ENCODE measurements at regions not wholly inside any gene's neighbourhood (a gene's known extent, or its start where the extent isn't known, plus 50 kb on each side); places are given as distances from the start of the nearest gene placed in this dataset.

- DNase-seq (ENCODE audit: low read depth, low spot score) = no peak
- H3K79me2 ChIP-seq (ENCODE audit: control insufficient read depth, insufficient read depth, low read length) = no peaks in the 10 kb centered on the region
- no peaks in the 10 kb centered on the region for H3K9me3 ChIP-seq (ENCODE audit: control insufficient read depth, low read depth, low read length)
- H4K20me1 ChIP-seq (ENCODE audit: control insufficient read depth, extremely low read depth, insufficient read depth, low read length) = no peaks in the 10 kb centered on the region
- no peak overlapping the region for H3K4me3 ChIP-seq (ENCODE audit: control insufficient read depth in 2 of 3, extremely low read depth in 1 of 3, insufficient read depth in 2 of 3, low read depth in 1 of 3, low read length in 3 of 3)
- H3K27ac ChIP-seq (ENCODE audit: control insufficient read depth, insufficient read depth, low read length) = no peak overlapping the region
- no peak for TF ChIP-seq CTCF (optimal IDR thresholded peaks at IDR 0.05 in 1 of 3, IDR thresholded peaks at IDR 0.05 in 1 of 3, conservative IDR thresholded peaks at IDR 0.05 in 1 of 3; ENCODE audit: extremely low read depth in 1 of 3, insufficient read depth in 2 of 3, low read length in 3 of 3)
- no peak for TF ChIP-seq EZH2 (IDR thresholded peaks at IDR 0.05; ENCODE audit: low read length)
- no peaks in the 10 kb centered on the region for H3K36me3 ChIP-seq (ENCODE audit: control insufficient read depth in 2 of 2, extremely low read depth in 1 of 2, insufficient read depth in 2 of 2, low read length in 2 of 2)
- H2AFZ ChIP-seq (ENCODE audit: control insufficient read depth, low read length) = no peak overlapping the region
- H3K27me3 ChIP-seq (ENCODE audit: control insufficient read depth, extremely low read depth, insufficient read depth, low read length) = peaks cover 4% of the 10 kb centered on the region
- no peak overlapping the region for H3K4me2 ChIP-seq (ENCODE audit: control insufficient read depth, extremely low read depth, insufficient read depth, low read depth, low read length)
- peaks cover 15% of the 10 kb centered on the region for H3K4me1 ChIP-seq (ENCODE audit: control insufficient read depth, extremely low read depth, insufficient read depth, low read length)
- no peak overlapping the region for H3K9ac ChIP-seq (ENCODE audit: control insufficient read depth, extremely low read depth, insufficient read depth, low read length)
- H3K9me1 ChIP-seq (ENCODE audit: control insufficient read depth, extremely low read depth, insufficient read depth, low read length) = no peaks in the 10 kb centered on the region
- dilution Hi-C loops (cut with MboI; ENCODE audit: extremely low pct_ligation_motif_present, low sequenced_read_pairs) = no loop called here
- FAIRE-seq = no peak
These were observed 393.4 kb downstream of the MIAT start for GRCh38 chr22:27050771-27051170.

GRCh38 chr22:27051407-27051806 is 394.0 kb downstream of the MIAT start:
- Histone ChIP-seq H3K27ac (ENCODE audit: control insufficient read depth, insufficient read depth, low read length) (no peak overlapping the region), H3K9me3 (ENCODE audit: control insufficient read depth, low read depth, low read length) (no peaks in the 10 kb centered on the region), H3K4me3 (ENCODE audit: control insufficient read depth in 2 of 3, extremely low read depth in 1 of 3, insufficient read depth in 2 of 3, low read depth in 1 of 3, low read length in 3 of 3) (no peak overlapping the region), H3K4me2 (ENCODE audit: control insufficient read depth, extremely low read depth, insufficient read depth, low read depth, low read length) (no peak overlapping the region), H3K79me2 (ENCODE audit: control insufficient read depth, insufficient read depth, low read length) (no peaks in the 10 kb centered on the region), H3K9me1 (ENCODE audit: control insufficient read depth, extremely low read depth, insufficient read depth, low read length) (no peaks in the 10 kb centered on the region), H3K9ac (ENCODE audit: control insufficient read depth, extremely low read depth, insufficient read depth, low read length) (no peak overlapping the region), H4K20me1 (ENCODE audit: control insufficient read depth, extremely low read depth, insufficient read depth, low read length) (no peaks in the 10 kb centered on the region), H3K4me1 (ENCODE audit: control insufficient read depth, extremely low read depth, insufficient read depth, low read length) (peaks cover 8% of the 10 kb centered on the region), H3K27me3 (ENCODE audit: control insufficient read depth, extremely low read depth, insufficient read depth, low read length) (peaks cover 4% of the 10 kb centered on the region), H3K36me3 (ENCODE audit: control insufficient read depth in 2 of 2, extremely low read depth in 1 of 2, insufficient read depth in 2 of 2, low read length in 2 of 2) (no peaks in the 10 kb centered on the region), H2AFZ (ENCODE audit: control insufficient read depth, low read length) (no peak overlapping the region)
- dilution Hi-C loops (cut with MboI; ENCODE audit: extremely low pct_ligation_motif_present, low sequenced_read_pairs) = no loop called here
- TF ChIP-seq EZH2 (IDR thresholded peaks at IDR 0.05; ENCODE audit: low read length) = no peak
- TF ChIP-seq CTCF (optimal IDR thresholded peaks at IDR 0.05 in 1 of 3, IDR thresholded peaks at IDR 0.05 in 1 of 3, conservative IDR thresholded peaks at IDR 0.05 in 1 of 3; ENCODE audit: extremely low read depth in 1 of 3, insufficient read depth in 2 of 3, low read length in 3 of 3) = no peak
- no peak for DNase-seq (ENCODE audit: low read depth, low spot score)
- no peak for FAIRE-seq

Data from keratinocyte (primary cell).